ENCODE measurements at regions not wholly inside any gene's neighbourhood (a gene's known extent, or its start where the extent isn't known, plus 50 kb on each side); places are given as distances from the start of the nearest gene placed in this dataset.

DNA sequence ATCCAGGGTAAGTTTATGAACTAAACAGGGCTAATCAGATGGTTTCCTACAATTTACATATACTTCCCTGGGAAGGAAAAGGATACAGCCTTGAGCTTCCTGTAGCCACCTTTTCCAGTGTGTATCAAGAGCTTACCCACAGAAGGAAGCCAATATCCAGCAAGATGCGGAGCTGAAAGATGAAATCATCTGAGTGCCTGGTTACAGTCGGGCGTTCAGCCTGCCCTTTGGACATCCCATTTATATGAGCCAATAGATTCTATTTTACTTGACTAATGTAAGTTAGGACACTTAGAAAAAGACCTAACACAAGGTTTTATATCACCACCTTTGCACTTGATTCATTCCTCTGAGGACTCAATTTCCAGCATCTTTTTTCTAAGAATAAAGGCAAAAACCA, 108.2 kb downstream of the UCHL5 start:
- no peak for DNase-seq

DNA sequence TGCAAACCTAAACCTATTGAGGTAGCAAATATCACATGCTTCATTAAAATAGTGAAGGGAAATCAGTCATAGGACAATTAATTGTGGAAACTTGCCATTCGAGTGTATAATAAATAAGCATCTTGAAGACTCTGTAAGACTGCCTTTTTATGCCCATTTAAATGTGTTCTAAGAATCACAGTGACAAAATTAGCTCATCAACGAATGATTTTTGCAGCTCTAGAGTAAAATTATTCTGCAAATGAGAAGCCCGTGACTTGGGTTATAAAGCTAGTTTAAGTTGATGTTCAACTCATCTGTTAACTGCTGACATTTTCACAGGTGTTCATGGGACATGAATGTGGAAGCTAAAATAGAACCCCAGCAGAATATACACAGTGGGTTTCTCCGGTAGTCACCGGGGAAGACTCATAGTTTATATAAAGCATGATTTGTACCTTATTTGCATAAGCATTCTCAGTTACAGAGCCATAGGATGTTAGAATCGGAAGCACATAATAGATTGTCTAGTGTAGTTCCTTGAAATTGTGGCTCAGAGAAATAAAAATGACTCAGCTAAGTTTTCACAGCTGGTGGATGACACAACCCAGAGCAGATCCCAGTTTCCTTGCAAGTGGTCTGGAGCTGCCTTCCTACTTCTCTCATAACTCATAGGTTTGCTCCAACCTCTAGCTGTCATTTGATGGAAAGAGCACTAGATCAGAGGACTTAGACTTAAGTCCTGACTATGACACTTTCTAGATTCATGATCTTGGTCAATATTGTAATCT, 107.3 kb downstream of the UCHL5 start:
- no peak for DNase-seq

DNA sequence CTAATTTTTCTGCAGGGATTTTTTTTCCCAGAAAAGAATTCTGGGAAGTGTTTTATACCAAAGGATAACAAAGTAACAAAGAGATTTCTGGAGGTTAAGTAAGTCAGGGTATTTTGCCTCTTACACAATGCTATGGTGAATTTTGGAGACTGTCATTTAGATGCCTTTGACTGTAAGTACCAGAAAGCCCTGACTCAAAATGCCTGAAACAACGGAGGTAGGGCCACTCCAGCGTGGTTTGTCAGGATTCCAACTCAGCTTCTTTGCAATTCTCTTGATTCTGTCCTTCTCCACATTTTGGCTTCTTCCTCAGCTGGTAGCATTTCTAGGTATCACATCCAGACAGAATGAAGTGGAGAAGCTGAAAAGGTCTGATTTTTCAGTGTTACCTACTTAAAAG, 106.5 kb downstream of the UCHL5 start:
- DNase-seq = no peak

DNA sequence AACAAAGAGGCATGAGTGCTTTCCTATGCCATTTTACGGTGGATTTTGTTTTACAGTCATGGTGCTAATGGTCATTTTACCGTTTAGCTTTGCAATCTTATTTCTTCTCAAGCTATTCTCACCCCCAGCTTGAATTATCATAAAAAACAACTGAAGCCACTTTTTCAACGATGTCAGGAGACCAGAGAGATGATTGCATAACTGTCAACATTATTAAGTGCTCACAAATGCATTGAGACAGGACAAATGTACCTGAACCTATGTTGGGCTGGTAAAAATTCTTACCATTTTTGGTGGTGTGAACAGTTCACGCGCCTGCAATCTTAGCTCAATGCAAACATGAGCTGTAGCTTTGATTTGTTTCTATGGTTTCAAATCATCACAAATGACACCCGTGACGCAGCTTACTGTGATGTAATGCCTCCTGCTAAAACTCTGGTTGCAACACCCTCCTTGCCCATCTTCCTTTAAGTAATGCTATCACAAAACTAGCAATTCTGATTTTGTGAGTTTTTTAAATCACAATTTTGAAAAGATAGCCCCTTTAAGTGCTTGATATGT, 104.4 kb downstream of the UCHL5 start:
- no peak for DNase-seq

DNA sequence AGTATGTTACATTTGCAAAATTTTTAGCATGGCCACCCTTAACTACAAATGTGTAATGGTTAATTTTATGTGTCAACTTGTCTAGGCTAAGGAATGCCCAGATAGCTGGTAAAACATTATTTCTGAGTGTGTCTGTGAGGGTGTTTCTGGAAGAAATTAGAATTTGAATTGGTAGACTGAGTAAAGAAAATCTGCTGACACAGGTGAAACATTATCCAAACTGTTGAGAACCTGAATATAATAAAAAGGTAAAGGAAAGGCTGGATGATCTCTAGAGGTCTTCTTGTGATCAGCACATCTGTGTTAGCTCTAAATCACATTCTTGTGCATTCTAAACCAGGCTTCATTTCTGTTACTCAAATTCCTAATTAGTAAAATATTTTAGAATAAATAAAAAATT, 100.8 kb downstream of the UCHL5 start:
- DNase-seq = no peak

GRCh38 chr1:192958871-192959270, 100.3 kb downstream of the UCHL5 start:
- DNase-seq = no peak

- DNase-seq = no peak
Measured at GRCh38 chr1:192959657-192960186, 99.4 kb downstream of the UCHL5 start.

Measured in activated CD4-positive, alpha-beta T cell treated with anti-CD3 and anti-CD28 coated beads for 48 hours (primary cell).